Small intestine (tissue), 7 donors: ENCODE measurements at regions not wholly inside any gene's neighbourhood (a gene's known extent, or its start where the extent isn't known, plus 50 kb on each side); places are given as distances from the start of the nearest gene placed in this dataset.

ENCODE experiments used
- DNase-seq, 2 donors: peaks; one replicate each; pipeline versions ENCODE4 v3.0.0 to v3.0.0-alpha.2; 2013
- FAIRE-seq: peaks from 2 replicates; lab custom pipeline; 2012; peaks lifted over from hg19 to GRCh38; lab: Jason Lieb, UNC
- H3K27ac ChIP-seq, 3 donors: one replicate each; pipeline ENCODE4 v1.5.1; 2013; ENCODE audit warnings: low read length in 2 of 3, mild to moderate bottlenecking in 2 of 3, control low read depth in 1 of 3, inconsistent platforms in 1 of 3, low read depth in 1 of 3, moderate library complexity in 1 of 3
- H3K27me3 ChIP-seq, 3 donors: one replicate each; pipeline ENCODE4 v1.6.1; 2013; ENCODE audit warnings: low read length in 3 of 3, inconsistent platforms in 1 of 3; ENCODE audit not compliant: control insufficient read depth in 3 of 3, insufficient read depth in 3 of 3
- H3K36me3 ChIP-seq, 3 donors: one replicate each; pipeline ENCODE4 v1.6.1; 2013; ENCODE audit warnings: low read length in 3 of 3, inconsistent platforms in 1 of 3, low read depth in 1 of 3, mild to moderate bottlenecking in 1 of 3, moderate library complexity in 1 of 3; ENCODE audit not compliant: control insufficient read depth in 3 of 3, insufficient read depth in 2 of 3
- H3K4me1 ChIP-seq, 3 donors: one replicate each; pipeline ENCODE4 v1.6.1; 2013; ENCODE audit warnings: low read length in 2 of 3, inconsistent platforms in 1 of 3, low read depth in 1 of 3, mild to moderate bottlenecking in 1 of 3, moderate library complexity in 1 of 3; ENCODE audit not compliant: control insufficient read depth in 3 of 3, insufficient read depth in 2 of 3
- H3K4me3 ChIP-seq, 3 donors: one replicate each; pipeline ENCODE4 v1.5.1; 2013; ENCODE audit warnings: low read length in 3 of 3, control low read depth in 1 of 3, inconsistent platforms in 1 of 3, low read depth in 1 of 3, mild to moderate bottlenecking in 1 of 3, moderate library complexity in 1 of 3
- H3K9me3 ChIP-seq, 2 donors: one replicate each; pipeline ENCODE4 v1.6.1; 2013; ENCODE audit warnings: low read depth in 1 of 2, low read length in 1 of 2; ENCODE audit not compliant: control insufficient read depth in 2 of 2, insufficient read depth in 1 of 2
- WGBS, 3 donors: extraction: QIAGEN DNeasy Blood & Tissue Kit; methylation state at CpG; one replicate each; pipeline ENCODE4 v1.1.7; 2013; 5-methylcytosine and 5-hydroxymethylcytosine counted together
- donor health status: healthy with polysubstance abuse.
- donor health status: control.
- donor health status: control.
- donor health status: Bipolar disorder and iron deficiency.
- donor health status: healthy.

DNA sequence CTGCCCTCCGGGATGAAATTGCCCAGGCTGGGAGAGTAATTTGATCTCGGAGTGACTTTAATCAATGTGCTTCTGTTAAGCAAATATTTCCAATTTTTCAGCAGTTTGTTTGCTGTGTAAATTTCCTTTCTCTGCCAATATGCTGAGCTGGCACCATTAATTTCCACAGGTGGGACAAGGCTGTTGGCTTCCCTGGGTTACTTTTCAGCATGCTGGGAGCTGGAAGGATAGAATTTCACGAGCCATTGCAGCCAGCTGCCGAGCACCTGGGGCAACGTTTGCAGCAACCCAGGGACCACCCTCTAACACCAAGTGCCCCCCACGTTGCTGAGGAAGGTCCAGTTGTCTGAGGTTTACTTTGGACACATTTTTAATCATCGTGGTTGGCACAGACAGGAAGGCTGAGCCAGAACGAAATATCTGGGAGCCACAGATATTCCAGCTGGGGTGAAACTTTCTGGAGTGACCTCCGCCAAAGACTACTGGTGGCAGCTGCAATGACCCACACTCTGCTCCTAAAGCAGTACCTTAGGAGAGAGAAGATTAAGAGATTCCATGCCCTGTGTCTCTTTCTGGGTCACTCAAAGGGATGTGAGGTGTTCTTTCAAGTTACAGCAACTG is 293.3 kb upstream of the RGMA start:
- 26 to 42% (median 28%) methylated on average over 9 of the region's 9 CpGs for WGBS, 3 donors
- Histone ChIP-seq H3K36me3 (no peaks in the 10 kb centered on the region), H3K4me1 (no peaks in the 10 kb centered on the region), H3K27ac (no peak overlapping the region), H3K4me3 (no peak overlapping the region), H3K9me3 (no peaks in the 10 kb centered on the region), H3K27me3 (no peaks in the 10 kb centered on the region)
- no peak for DNase-seq
- no peak for FAIRE-seq

DNA sequence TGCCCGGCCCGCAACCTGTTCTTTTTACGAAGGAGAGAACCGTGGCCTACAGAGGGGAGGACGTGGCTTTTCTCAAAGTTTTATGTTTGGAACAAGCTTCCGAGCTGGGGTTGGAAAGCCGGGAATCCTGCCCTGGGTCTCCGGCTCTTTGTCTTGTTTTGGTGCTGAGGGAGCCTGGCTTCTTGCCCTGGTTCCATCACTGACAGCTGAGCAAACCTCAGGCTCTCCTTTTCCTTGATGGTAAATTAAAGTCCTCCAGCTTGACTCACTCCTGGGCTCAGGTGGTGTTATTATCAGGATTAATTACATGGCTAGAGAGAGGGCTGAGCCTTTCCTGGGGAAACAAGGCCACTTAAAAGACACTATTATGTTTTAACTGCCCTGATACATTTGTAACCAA is 289.5 kb upstream of the RGMA start:
- H3K9me3 ChIP-seq: no peaks in the 10 kb centered on the region
- no peak overlapping the region for H3K27ac ChIP-seq
- DNase-seq (no peak), FAIRE-seq (no peak)
- 80 to 85% (median 83%) methylated on average over 8 of the region's 8 CpGs for WGBS, 3 donors
- no peaks in the 10 kb centered on the region for H3K36me3 ChIP-seq
- H3K4me1 ChIP-seq: no peaks in the 10 kb centered on the region
- H3K27me3 ChIP-seq: no peaks in the 10 kb centered on the region
- H3K4me3 ChIP-seq: no peak overlapping the region

DNA sequence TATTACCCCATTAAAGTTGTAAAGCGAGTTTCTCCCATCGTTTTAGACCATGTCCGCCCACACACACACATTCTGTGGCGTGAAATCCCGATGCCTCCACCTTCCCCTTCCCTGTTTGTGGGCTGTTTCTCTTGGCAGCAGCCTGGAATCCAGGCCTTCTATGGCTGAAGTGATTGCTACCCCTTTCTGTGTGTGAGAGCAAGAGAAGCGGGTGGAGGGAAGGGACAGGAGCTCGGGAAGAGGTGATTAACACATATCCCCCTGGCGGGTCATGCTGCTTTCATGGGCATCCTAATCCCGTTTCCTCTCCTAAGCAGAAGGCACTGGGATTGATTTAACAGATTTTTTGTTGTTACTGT is 283.8 kb upstream of the RGMA start:
- DNase-seq: no peak
- H3K36me3 ChIP-seq: no peaks in the 10 kb centered on the region
- 67 to 78% (median 69%) methylated on average over 9 of the region's 9 CpGs for WGBS, 3 donors
- H3K4me3 ChIP-seq: no peak overlapping the region
- no peak overlapping the region for H3K27ac ChIP-seq
- no peaks in the 10 kb centered on the region for H3K4me1 ChIP-seq
- no peak for FAIRE-seq
- H3K27me3 ChIP-seq: no peaks in the 10 kb centered on the region
- no peaks in the 10 kb centered on the region for H3K9me3 ChIP-seq

DNA sequence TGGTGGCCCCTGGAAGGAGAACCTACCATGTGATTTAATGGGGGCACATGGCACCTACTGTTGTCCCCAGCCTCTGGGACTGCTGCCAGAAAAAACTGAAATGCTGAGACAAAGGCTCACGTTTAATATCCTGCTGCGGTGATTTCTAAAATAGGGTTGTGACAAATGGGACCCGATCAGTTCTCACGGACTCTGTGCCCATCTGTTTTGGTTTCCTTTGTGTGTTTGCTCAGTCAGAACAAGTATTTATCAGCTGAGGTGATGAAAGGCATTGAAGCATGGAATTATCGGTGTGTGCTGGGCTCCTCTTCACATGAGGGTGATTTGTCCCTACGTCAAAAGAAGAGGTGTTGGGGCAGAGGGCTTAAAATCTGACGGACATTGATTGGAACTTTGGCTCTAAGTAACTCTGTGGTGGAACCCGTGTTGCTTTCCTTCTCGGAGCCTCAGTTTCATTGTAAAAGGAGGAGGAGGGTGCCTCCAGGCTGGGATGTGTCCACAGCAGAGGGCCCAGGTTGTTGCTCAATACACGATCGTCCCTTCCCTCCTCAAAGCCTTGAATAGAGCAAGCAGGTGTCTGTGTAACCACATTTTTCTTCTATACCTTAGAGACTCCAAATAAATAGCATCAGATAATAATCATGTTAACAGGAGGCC is 283.3 kb upstream of the RGMA start:
- 63 to 75% (median 65%) methylated on average over 11 of the region's 11 CpGs for WGBS, 3 donors
- H3K4me1 ChIP-seq: no peaks in the 10 kb centered on the region
- FAIRE-seq (no peak), DNase-seq (no peak)
- no peak overlapping the region for H3K4me3 ChIP-seq
- H3K9me3 ChIP-seq: no peaks in the 10 kb centered on the region
- H3K36me3 ChIP-seq: no peaks in the 10 kb centered on the region
- H3K27ac ChIP-seq: no peak overlapping the region
- no peaks in the 10 kb centered on the region for H3K27me3 ChIP-seq

DNA sequence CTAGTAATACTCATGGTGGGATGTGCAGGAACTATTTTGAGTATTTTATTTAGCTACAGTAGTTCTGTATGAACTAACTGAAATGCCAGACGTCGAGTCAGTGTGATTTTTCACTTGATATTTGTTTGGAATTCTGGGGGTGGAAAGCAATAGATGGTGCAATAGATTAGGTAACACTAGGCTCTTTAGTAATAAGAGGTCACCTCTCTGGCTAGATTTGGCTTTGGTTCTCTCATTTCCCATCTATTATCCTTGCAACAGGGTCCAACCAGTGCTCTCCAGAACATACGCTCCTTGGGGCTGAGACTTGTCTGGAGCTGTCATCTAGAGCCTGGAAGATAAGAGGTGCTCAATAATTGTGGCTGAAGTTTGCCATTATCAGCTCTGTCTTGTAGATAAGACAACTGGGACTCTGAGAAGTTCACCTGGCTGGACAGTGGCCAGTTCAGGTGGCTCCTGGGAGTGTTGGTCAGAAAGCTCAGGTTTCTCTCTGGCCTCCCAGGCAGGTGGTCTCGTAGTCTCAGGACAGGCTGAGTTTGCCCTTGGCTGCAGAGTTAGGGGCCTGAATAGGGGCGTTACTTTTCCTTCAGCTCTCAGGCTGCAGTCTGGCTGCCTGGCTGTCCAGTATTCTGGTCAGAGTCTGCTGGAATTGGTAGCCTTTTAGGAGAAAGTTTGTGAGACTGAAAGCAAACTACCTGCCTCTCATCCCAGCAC is 277.5 kb upstream of the RGMA start:
- Histone ChIP-seq H3K27me3 (peaks cover 0 to 2% (median 0%) of the 10 kb centered on the region in 3 donors), H3K4me3 (no peak overlapping the region), H3K4me1 (no peaks in the 10 kb centered on the region), H3K36me3 (no peaks in the 10 kb centered on the region), H3K9me3 (no peaks in the 10 kb centered on the region), H3K27ac (no peak overlapping the region)
- FAIRE-seq (no peak), DNase-seq (no peak)
- 33 to 57% (median 42%) methylated on average over 5 of the region's 5 CpGs for WGBS, 3 donors

DNA sequence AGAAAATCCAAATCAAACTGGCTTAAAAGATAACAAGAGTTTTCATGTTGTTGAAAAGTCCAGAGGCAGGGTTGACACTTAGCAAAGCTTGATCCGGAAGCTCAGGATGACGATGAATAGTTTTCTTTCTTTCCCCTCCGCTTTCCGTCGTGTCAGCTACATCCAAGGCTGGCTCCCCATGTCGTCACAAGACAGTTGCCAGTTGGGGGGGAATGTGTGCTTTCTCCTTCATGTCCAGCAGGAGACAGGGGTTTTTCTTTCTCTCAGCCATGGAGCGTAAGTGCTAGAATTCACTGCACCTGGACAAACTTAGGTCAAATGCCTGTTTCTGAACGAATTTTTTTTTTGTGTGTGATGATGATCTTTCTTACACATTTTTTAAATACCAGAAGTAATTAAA is 273.8 kb upstream of the RGMA start:
- WGBS, 3 donors: 39 to 52% (median 44%) methylated on average over 8 of the region's 8 CpGs
- FAIRE-seq (no peak), DNase-seq (no peak)
- H3K9me3 ChIP-seq: no peaks in the 10 kb centered on the region
- H3K27ac ChIP-seq: no peak overlapping the region
- H3K4me3 ChIP-seq: no peak overlapping the region
- peaks cover 0 to 2% (median 0%) of the 10 kb centered on the region in 3 donors for H3K27me3 ChIP-seq
- H3K4me1 ChIP-seq: no peaks in the 10 kb centered on the region
- no peaks in the 10 kb centered on the region for H3K36me3 ChIP-seq

DNA sequence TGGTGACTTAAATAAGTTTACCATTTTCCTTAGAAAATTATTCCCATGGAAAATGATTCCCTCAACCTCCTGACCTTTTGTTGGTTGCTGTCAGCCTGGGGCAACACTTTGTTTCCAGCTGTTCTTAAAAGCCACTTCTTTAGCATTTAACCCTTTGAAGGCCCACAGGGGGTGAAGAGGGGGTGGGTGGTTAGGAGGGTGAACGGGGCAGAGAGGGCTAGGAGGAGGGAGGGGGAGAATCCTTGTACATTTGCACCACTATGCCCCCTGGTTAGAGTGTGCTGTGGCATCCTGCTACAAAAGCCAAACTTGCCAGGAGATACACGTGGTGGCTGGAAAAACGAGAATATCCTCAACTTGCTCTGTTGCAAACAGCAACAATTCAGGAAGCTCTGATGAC is 273.2 kb upstream of the RGMA start:
- H3K4me1 ChIP-seq: no peaks in the 10 kb centered on the region
- FAIRE-seq (no peak), DNase-seq (no peak)
- no peak overlapping the region for H3K27ac ChIP-seq
- H3K36me3 ChIP-seq: no peaks in the 10 kb centered on the region
- H3K4me3 ChIP-seq: no peak overlapping the region
- peaks cover 0 to 2% (median 0%) of the 10 kb centered on the region in 3 donors for H3K27me3 ChIP-seq
- H3K9me3 ChIP-seq: no peaks in the 10 kb centered on the region
- 9 to 34% (median 21%) methylated on average over 3 of the region's 3 CpGs for WGBS, 3 donors

DNA sequence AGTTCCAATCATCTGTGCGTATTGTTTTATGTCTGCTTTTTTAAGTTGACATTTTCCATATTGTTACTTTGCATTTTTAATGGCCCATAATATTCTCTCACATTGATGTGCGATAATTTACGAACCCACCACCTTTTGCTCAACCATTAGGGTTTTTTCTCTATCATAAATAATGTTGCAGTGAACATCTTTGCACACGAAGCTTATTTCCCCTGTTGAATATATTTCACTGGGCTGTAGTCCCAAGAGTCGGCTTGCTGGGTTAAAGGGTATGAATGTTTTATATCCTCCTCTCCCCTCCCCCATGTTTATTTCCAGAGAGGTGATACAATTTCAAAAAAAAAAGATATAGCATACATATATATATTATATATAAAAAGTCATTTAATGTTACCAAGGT is 272.7 kb upstream of the RGMA start:
- Histone ChIP-seq H3K36me3 (no peaks in the 10 kb centered on the region), H3K4me3 (no peak overlapping the region), H3K4me1 (no peaks in the 10 kb centered on the region), H3K9me3 (no peaks in the 10 kb centered on the region), H3K27ac (no peak overlapping the region), H3K27me3 (peaks cover 0 to 2% (median 0%) of the 10 kb centered on the region in 3 donors)
- FAIRE-seq (no peak), DNase-seq (no peak)
- 67 to 73% (median 71%) methylated on average over 5 of the region's 5 CpGs for WGBS, 3 donors
